ENCODE measurements at regions not wholly inside any gene's neighbourhood (a gene's known extent, or its start where the extent isn't known, plus 50 kb on each side); places are given as distances from the start of the nearest gene placed in this dataset.
A peak's percentile ranks its signal among the peaks of the same experiment; 100 is the strongest.

GRCh38 chr2:195606179-195606578, 50.8 kb upstream of the SLC39A10 start:
- H3K9me3 ChIP-seq (ENCODE audit: insufficient read depth, low read depth, low read length): no peaks in the 10 kb centered on the region
- peaks cover 22% of the 10 kb centered on the region; the same call in 1 of the 2 replicates for H3K4me1 ChIP-seq (ENCODE audit: insufficient read depth, low read length)
- no peak overlapping the region for H3K4me3 ChIP-seq (ENCODE audit: low read length)

GRCh38 chr2:195604706-195605105, 52.3 kb upstream of the SLC39A10 start:
- H3K27ac ChIP-seq (ENCODE audit: low read length): no peak overlapping the region

More at GRCh38 chr2:195606179-195606578, 50.8 kb upstream of the SLC39A10 start:
- Histone ChIP-seq H3K27ac (ENCODE audit: low read length) (no peak overlapping the region), H3K36me3 (ENCODE audit: insufficient read depth, low read depth, low read length) (0 out of 2 replicates have a peak, but pooled peaks cover 5% of the 10 kb centered on the region), H3K27me3 (ENCODE audit: insufficient read depth, low read length) (no peaks in the 10 kb centered on the region), H3K9ac (ENCODE audit: low read depth, low read length) (no peak overlapping the region)

GRCh38 chr2:195603998-195604397, 53.0 kb upstream of the SLC39A10 start:
- no peak overlapping the region for H3K4me3 ChIP-seq (ENCODE audit: low read length)
- peaks cover 25% of the 10 kb centered on the region; the same call in 1 of the 2 replicates for H3K4me1 ChIP-seq (ENCODE audit: insufficient read depth, low read length)
- no peaks in the 10 kb centered on the region for H3K9me3 ChIP-seq (ENCODE audit: insufficient read depth, low read depth, low read length)
- H3K27me3 ChIP-seq (ENCODE audit: insufficient read depth, low read length): no peaks in the 10 kb centered on the region
- no peak overlapping the region for H3K27ac ChIP-seq (ENCODE audit: low read length)
- no peak overlapping the region for H3K9ac ChIP-seq (ENCODE audit: low read depth, low read length)
- H3K36me3 ChIP-seq (ENCODE audit: insufficient read depth, low read depth, low read length): 0 out of 2 replicates have a peak, but pooled peaks cover 5% of the 10 kb centered on the region

More at GRCh38 chr2:195604706-195605105, 52.3 kb upstream of the SLC39A10 start:
- no peak overlapping the region for H3K4me3 ChIP-seq (ENCODE audit: low read length)
- peaks cover 22% of the 10 kb centered on the region; the same call in 1 of the 2 replicates for H3K4me1 ChIP-seq (ENCODE audit: insufficient read depth, low read length)
- H3K9ac ChIP-seq (ENCODE audit: low read depth, low read length): no peak overlapping the region
- H3K27me3 ChIP-seq (ENCODE audit: insufficient read depth, low read length): no peaks in the 10 kb centered on the region
- H3K9me3 ChIP-seq (ENCODE audit: insufficient read depth, low read depth, low read length): no peaks in the 10 kb centered on the region
- 0 out of 2 replicates have a peak, but pooled peaks cover 5% of the 10 kb centered on the region for H3K36me3 ChIP-seq (ENCODE audit: insufficient read depth, low read depth, low read length)

GRCh38 chr2:195603408-195603807, 53.6 kb upstream of the SLC39A10 start:
- no peaks in the 10 kb centered on the region for H3K9me3 ChIP-seq (ENCODE audit: insufficient read depth, low read depth, low read length)
- 0 out of 2 replicates have a peak, but pooled peaks cover 5% of the 10 kb centered on the region for H3K36me3 ChIP-seq (ENCODE audit: insufficient read depth, low read depth, low read length)
- H3K4me1 ChIP-seq (ENCODE audit: insufficient read depth, low read length): peaks cover 25% of the 10 kb centered on the region; the same call in 1 of the 2 replicates
- no peaks in the 10 kb centered on the region for H3K27me3 ChIP-seq (ENCODE audit: insufficient read depth, low read length)
- H3K27ac ChIP-seq (ENCODE audit: low read length): no peak overlapping the region
- H3K4me3 ChIP-seq (ENCODE audit: low read length): no peak overlapping the region
- H3K9ac ChIP-seq (ENCODE audit: low read depth, low read length): no peak overlapping the region

GRCh38 chr2:195602687-195603086, 54.3 kb upstream of the SLC39A10 start:
- peaks cover 25% of the 10 kb centered on the region; the same call in 1 of the 2 replicates for H3K4me1 ChIP-seq (ENCODE audit: insufficient read depth, low read length)
- no peak overlapping the region for H3K9ac ChIP-seq (ENCODE audit: low read depth, low read length)
- 0 out of 2 replicates have a peak, but pooled peaks cover 3% of the 10 kb centered on the region for H3K36me3 ChIP-seq (ENCODE audit: insufficient read depth, low read depth, low read length)
- H3K4me3 ChIP-seq (ENCODE audit: low read length): no peak overlapping the region
- no peak overlapping the region for H3K27ac ChIP-seq (ENCODE audit: low read length)
- no peaks in the 10 kb centered on the region for H3K9me3 ChIP-seq (ENCODE audit: insufficient read depth, low read depth, low read length)
- no peaks in the 10 kb centered on the region for H3K27me3 ChIP-seq (ENCODE audit: insufficient read depth, low read length)

- H3K4me1 ChIP-seq (ENCODE audit: insufficient read depth, low read length): peaks cover 22% of the 10 kb centered on the region
Observed at GRCh38 chr2:195601361-195601760, 55.7 kb upstream of the SLC39A10 start.

GRCh38 chr2:195600778-195601177, 56.2 kb upstream of the SLC39A10 start:
- Histone ChIP-seq H3K27me3 (ENCODE audit: insufficient read depth, low read length) (no peaks in the 10 kb centered on the region), H3K9ac (ENCODE audit: low read depth, low read length) (no peak overlapping the region), H3K27ac (ENCODE audit: low read length) (no peak overlapping the region), H3K4me3 (ENCODE audit: low read length) (no peak overlapping the region), H3K9me3 (ENCODE audit: insufficient read depth, low read depth, low read length) (no peaks in the 10 kb centered on the region), H3K4me1 (ENCODE audit: insufficient read depth, low read length) (peaks cover 19% of the 10 kb centered on the region), H3K36me3 (ENCODE audit: insufficient read depth, low read depth, low read length) (no peaks in the 10 kb centered on the region)

More at GRCh38 chr2:195601361-195601760, 55.7 kb upstream of the SLC39A10 start:
- H3K36me3 ChIP-seq (ENCODE audit: insufficient read depth, low read depth, low read length): no peaks in the 10 kb centered on the region
- H3K9me3 ChIP-seq (ENCODE audit: insufficient read depth, low read depth, low read length): no peaks in the 10 kb centered on the region
- peak overlapping the region; percentile 52 for H3K27ac ChIP-seq (ENCODE audit: low read length)
- H3K4me3 ChIP-seq (ENCODE audit: low read length): no peak overlapping the region
- no peaks in the 10 kb centered on the region for H3K27me3 ChIP-seq (ENCODE audit: insufficient read depth, low read length)
- H3K9ac ChIP-seq (ENCODE audit: low read depth, low read length): no peak overlapping the region

GRCh38 chr2:195596840-195597239, 60.2 kb upstream of the SLC39A10 start:
- no peaks in the 10 kb centered on the region for H3K27me3 ChIP-seq (ENCODE audit: insufficient read depth, low read length)
- H3K9ac ChIP-seq (ENCODE audit: low read depth, low read length): no peak overlapping the region
- H3K9me3 ChIP-seq (ENCODE audit: insufficient read depth, low read depth, low read length): no peaks in the 10 kb centered on the region
- no peak overlapping the region for H3K4me3 ChIP-seq (ENCODE audit: low read length)
- H3K4me1 ChIP-seq (ENCODE audit: insufficient read depth, low read length): peaks cover 40% of the 10 kb centered on the region
- H3K27ac ChIP-seq (ENCODE audit: low read length): no peak overlapping the region
- H3K36me3 ChIP-seq (ENCODE audit: insufficient read depth, low read depth, low read length): no peaks in the 10 kb centered on the region

GRCh38 chr2:195595825-195596224, 61.2 kb upstream of the SLC39A10 start:
- no peaks in the 10 kb centered on the region for H3K36me3 ChIP-seq (ENCODE audit: insufficient read depth, low read depth, low read length)
- peaks cover 42% of the 10 kb centered on the region for H3K4me1 ChIP-seq (ENCODE audit: insufficient read depth, low read length)
- H3K4me3 ChIP-seq (ENCODE audit: low read length): no peak overlapping the region
- H3K9me3 ChIP-seq (ENCODE audit: insufficient read depth, low read depth, low read length): no peaks in the 10 kb centered on the region
- H3K27me3 ChIP-seq (ENCODE audit: insufficient read depth, low read length): no peaks in the 10 kb centered on the region
- no peak overlapping the region for H3K9ac ChIP-seq (ENCODE audit: low read depth, low read length)
- no peak overlapping the region for H3K27ac ChIP-seq (ENCODE audit: low read length)

GRCh38 chr2:195594919-195595694, 61.9 kb upstream of the SLC39A10 start:
- Histone ChIP-seq H3K27me3 (ENCODE audit: insufficient read depth, low read length) (no peaks in the 10 kb centered on the region), H3K9me3 (ENCODE audit: insufficient read depth, low read depth, low read length) (no peaks in the 10 kb centered on the region), H3K36me3 (ENCODE audit: insufficient read depth, low read depth, low read length) (no peaks in the 10 kb centered on the region), H3K9ac (ENCODE audit: low read depth, low read length) (no peak overlapping the region), H3K4me1 (ENCODE audit: insufficient read depth, low read length) (peaks cover 42% of the 10 kb centered on the region), H3K27ac (ENCODE audit: low read length) (no peak overlapping the region), H3K4me3 (ENCODE audit: low read length) (no peak overlapping the region)

- Histone ChIP-seq H3K9ac (ENCODE audit: low read depth, low read length) (no peak overlapping the region), H3K36me3 (ENCODE audit: insufficient read depth, low read depth, low read length) (no peaks in the 10 kb centered on the region), H3K27ac (ENCODE audit: low read length) (no peak overlapping the region), H3K27me3 (ENCODE audit: insufficient read depth, low read length) (no peaks in the 10 kb centered on the region), H3K4me1 (ENCODE audit: insufficient read depth, low read length) (peaks cover 41% of the 10 kb centered on the region), H3K9me3 (ENCODE audit: insufficient read depth, low read depth, low read length) (no peaks in the 10 kb centered on the region), H3K4me3 (ENCODE audit: low read length) (no peak overlapping the region)
Observed at GRCh38 chr2:195594248-195594647, 62.8 kb upstream of the SLC39A10 start.

- Histone ChIP-seq H3K27ac (ENCODE audit: low read length) (no peak overlapping the region), H3K36me3 (ENCODE audit: insufficient read depth, low read depth, low read length) (no peaks in the 10 kb centered on the region), H3K27me3 (ENCODE audit: insufficient read depth, low read length) (no peaks in the 10 kb centered on the region), H3K9ac (ENCODE audit: low read depth, low read length) (no peak overlapping the region), H3K9me3 (ENCODE audit: insufficient read depth, low read depth, low read length) (no peaks in the 10 kb centered on the region), H3K4me1 (ENCODE audit: insufficient read depth, low read length) (peaks cover 46% of the 10 kb centered on the region), H3K4me3 (ENCODE audit: low read length) (no peak overlapping the region)
Observed at GRCh38 chr2:195592105-195592504, 64.9 kb upstream of the SLC39A10 start.

Measured in iPS-20b (cell line).